ENCODE measurements at regions not wholly inside any gene's neighbourhood (a gene's known extent, or its start where the extent isn't known, plus 50 kb on each side); places are given as distances from the start of the nearest gene placed in this dataset.

GRCh38 chr10:131755200-131755599 lies 145.6 kb upstream of the PPP2R2D start:
- no peak overlapping the region for H3K4me3 ChIP-seq (ENCODE audit: low read depth, low read length)
- no peak for TF ChIP-seq CTCF (conservative IDR thresholded peaks at IDR 0.05; ENCODE audit: low read depth, low read length)
- no peak for DNase-seq (ENCODE audit: low read depth)

- DNase-seq (ENCODE audit: low read depth) = no peak
- TF ChIP-seq CTCF (conservative IDR thresholded peaks at IDR 0.05; ENCODE audit: low read depth, low read length) = no peak
Observed at GRCh38 chr10:131757285-131758058, 143.3 kb upstream of the PPP2R2D start.

GRCh38 chr10:131758062-131758938 lies 142.5 kb upstream of the PPP2R2D start:
- no peak for DNase-seq (ENCODE audit: low read depth)
- H3K4me3 ChIP-seq (ENCODE audit: low read depth, low read length) = no peak overlapping the region
- no peak for TF ChIP-seq CTCF (conservative IDR thresholded peaks at IDR 0.05; ENCODE audit: low read depth, low read length)

More at GRCh38 chr10:131757285-131758058, 143.3 kb upstream of the PPP2R2D start:
- H3K4me3 ChIP-seq (ENCODE audit: low read depth, low read length) = no peak overlapping the region

GRCh38 chr10:131758939-131759301 lies 141.9 kb upstream of the PPP2R2D start:
- no peak for DNase-seq (ENCODE audit: low read depth)
- no peak for TF ChIP-seq CTCF (conservative IDR thresholded peaks at IDR 0.05; ENCODE audit: low read depth, low read length)
- H3K4me3 ChIP-seq (ENCODE audit: low read depth, low read length) = no peak overlapping the region

- no peak overlapping the region for H3K4me3 ChIP-seq (ENCODE audit: low read depth, low read length)
- DNase-seq (ENCODE audit: low read depth) = no peak
- no peak for TF ChIP-seq CTCF (conservative IDR thresholded peaks at IDR 0.05; ENCODE audit: low read depth, low read length)
Observed at GRCh38 chr10:131759347-131759746, 141.5 kb upstream of the PPP2R2D start.

GRCh38 chr10:131760416-131761166 lies 140.2 kb upstream of the PPP2R2D start:
- no peak for DNase-seq (ENCODE audit: low read depth)
- H3K4me3 ChIP-seq (ENCODE audit: low read depth, low read length) = no peak overlapping the region
- TF ChIP-seq CTCF (conservative IDR thresholded peaks at IDR 0.05; ENCODE audit: low read depth, low read length) = no peak

Measured in epithelial cell of proximal tubule (primary cell).